HUES6 (cell line): ENCODE measurements at regions not wholly inside any gene's neighbourhood (a gene's known extent, or its start where the extent isn't known, plus 50 kb on each side); places are given as distances from the start of the nearest gene placed in this dataset.

ENCODE experiments used
- H3K27ac ChIP-seq: 2 replicates; pipeline ENCODE4 v1.7.0; 2013; ENCODE audit warnings: low read depth, mild to moderate bottlenecking, low read length, inconsistent platforms
- H3K27me3 ChIP-seq: 2 replicates; pipeline ENCODE4 v1.6.1; 2013; ENCODE audit warnings: low read length; ENCODE audit not compliant: control insufficient read depth, insufficient read depth
- H3K36me3 ChIP-seq: 2 replicates; pipeline ENCODE4 v1.6.1; 2013; ENCODE audit warnings: low read length; ENCODE audit not compliant: control insufficient read depth, insufficient read depth
- H3K4me1 ChIP-seq: 2 replicates; pipeline ENCODE4 v1.6.1; 2013; ENCODE audit warnings: low read length; ENCODE audit not compliant: control insufficient read depth, insufficient read depth
- H3K4me3 ChIP-seq: 2 replicates; pipeline ENCODE4 v1.5.1; 2013; ENCODE audit warnings: low read depth, low read length
- H3K9ac ChIP-seq: one replicate; pipeline ENCODE4 v1.6.1; 2013; ENCODE audit warnings: mild to moderate bottlenecking, low read length
- H3K9me3 ChIP-seq: 2 replicates; pipeline ENCODE4 v1.6.1; 2013; ENCODE audit warnings: low read depth, low read length; ENCODE audit not compliant: control insufficient read depth, insufficient read depth

DNA sequence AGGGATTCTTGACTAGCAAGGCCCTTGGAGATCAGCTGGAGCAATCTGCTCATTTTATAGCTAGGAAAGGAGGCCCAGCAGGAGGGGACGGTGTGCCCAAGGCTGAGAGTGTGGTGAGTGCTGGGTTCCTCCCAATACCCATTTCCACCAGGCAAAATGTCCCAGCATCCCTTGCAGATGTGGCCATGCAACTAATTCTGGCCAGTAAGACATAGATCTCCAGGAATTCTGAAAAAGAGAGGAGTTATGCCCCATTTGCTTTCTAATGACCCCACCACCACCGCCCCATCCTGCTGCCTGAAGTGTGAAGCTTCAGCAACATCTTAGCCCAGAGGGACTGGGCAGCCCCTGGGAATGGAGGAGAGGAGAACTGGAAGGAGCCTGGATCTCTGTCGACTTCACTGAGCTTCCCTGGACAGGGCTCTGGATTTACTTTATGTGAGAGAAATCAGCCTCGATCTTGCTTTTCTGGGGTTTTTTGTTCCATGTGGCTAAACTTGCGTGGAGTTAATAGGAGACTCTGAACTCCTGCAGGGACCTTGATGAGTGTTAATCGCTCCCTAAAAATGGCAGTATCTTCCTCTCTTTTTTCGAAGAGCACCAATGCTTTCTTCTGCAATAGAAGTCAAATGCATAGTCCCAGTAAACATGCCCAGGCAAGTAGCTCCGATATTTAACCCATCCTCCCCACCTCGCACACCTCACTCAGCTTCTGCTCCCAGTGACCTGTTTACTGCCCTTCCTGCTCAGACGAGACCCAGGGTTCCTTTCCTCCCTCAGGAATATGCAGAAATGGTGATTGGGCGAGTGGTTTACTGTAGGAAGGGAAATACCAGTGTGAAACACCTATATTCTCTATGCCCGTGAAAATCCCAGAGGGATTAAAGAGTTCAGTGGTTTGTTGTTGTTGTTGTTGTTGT, 127.5 kb upstream of the GPR26 start:
- no peaks in the 10 kb centered on the region for H3K9me3 ChIP-seq
- H3K27me3 ChIP-seq, result no peaks in the 10 kb centered on the region
- H3K4me3 ChIP-seq, result no peak overlapping the region
- peaks cover 16% of the 10 kb centered on the region for H3K4me1 ChIP-seq
- no peaks in the 10 kb centered on the region for H3K36me3 ChIP-seq
- no peak overlapping the region for H3K9ac ChIP-seq
- H3K27ac ChIP-seq, result peak overlapping the region; percentile 64

GRCh38 chr10:123544986-123545385, 121.2 kb upstream of the GPR26 start:
- Histone ChIP-seq H3K36me3 (no peaks in the 10 kb centered on the region), H3K4me3 (no peak overlapping the region), H3K4me1 (no peaks in the 10 kb centered on the region; the same call in 1 of the 2 replicates), H3K27me3 (no peaks in the 10 kb centered on the region), H3K27ac (no peak overlapping the region), H3K9ac (no peak overlapping the region), H3K9me3 (peaks cover 2% of the 10 kb centered on the region; the same call in 1 of the 2 replicates)

DNA sequence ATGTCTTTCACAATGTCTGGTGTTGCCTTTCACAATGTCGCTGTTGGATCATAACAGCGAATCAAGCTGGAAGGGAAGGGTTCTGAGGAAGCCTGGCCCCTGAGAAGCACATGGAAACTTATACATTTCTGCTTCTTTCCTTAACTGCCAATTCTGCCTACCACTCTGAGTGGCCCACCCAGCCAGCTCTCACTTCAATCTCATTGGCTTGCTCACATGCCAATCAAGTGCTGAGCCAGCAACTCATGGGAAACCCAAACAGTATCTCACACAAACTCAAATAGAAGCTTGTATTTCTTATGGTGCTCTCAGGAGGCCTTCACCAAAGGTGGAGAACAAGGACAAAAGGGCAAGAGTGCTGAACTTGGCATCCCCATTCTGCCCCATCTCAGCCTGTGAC, 117.4 kb upstream of the GPR26 start:
- no peak overlapping the region for H3K9ac ChIP-seq
- peaks cover 2% of the 10 kb centered on the region; the same call in 1 of the 2 replicates for H3K9me3 ChIP-seq
- no peak overlapping the region for H3K4me3 ChIP-seq
- H3K27me3 ChIP-seq, result no peaks in the 10 kb centered on the region
- no peaks in the 10 kb centered on the region for H3K36me3 ChIP-seq
- no peak overlapping the region for H3K27ac ChIP-seq
- H3K4me1 ChIP-seq, result peaks cover 6% of the 10 kb centered on the region; the same call in 1 of the 2 replicates

GRCh38 chr10:123549761-123550454, 116.2 kb upstream of the GPR26 start:
- Histone ChIP-seq H3K27me3 (no peaks in the 10 kb centered on the region), H3K9ac (no peak overlapping the region), H3K4me3 (no peak overlapping the region), H3K36me3 (no peaks in the 10 kb centered on the region), H3K9me3 (peaks cover 2% of the 10 kb centered on the region; the same call in 1 of the 2 replicates), H3K4me1 (peaks cover 6% of the 10 kb centered on the region; the same call in 1 of the 2 replicates), H3K27ac (no peak overlapping the region)

DNA sequence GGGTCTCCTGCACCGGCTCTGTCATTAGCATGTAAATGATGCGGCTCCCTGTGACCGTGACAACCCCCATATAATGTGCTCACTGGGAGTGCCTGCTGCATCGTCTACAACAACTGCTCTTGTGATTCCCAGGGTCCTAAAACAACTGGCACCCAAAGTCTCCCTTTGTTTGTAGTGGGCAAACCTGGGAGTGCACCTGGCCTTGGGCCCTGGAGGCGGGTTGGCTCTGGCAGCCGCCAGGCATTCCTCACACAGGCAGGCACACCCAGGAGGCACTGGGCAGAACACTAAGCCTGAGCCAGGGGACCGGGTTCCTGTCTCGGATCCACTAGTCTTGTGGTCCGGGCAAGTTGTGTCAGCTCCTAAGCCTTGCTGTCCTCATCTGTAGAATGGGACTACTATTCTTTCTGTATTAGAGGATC, 115.5 kb upstream of the GPR26 start:
- Histone ChIP-seq H3K9ac (no peak overlapping the region), H3K9me3 (no peaks in the 10 kb centered on the region), H3K4me1 (peaks cover 6% of the 10 kb centered on the region; the same call in 1 of the 2 replicates), H3K27me3 (no peaks in the 10 kb centered on the region), H3K36me3 (no peaks in the 10 kb centered on the region), H3K27ac (no peak overlapping the region), H3K4me3 (no peak overlapping the region)

GRCh38 chr10:123551259-123551658, 114.9 kb upstream of the GPR26 start:
- Histone ChIP-seq H3K27me3 (no peaks in the 10 kb centered on the region), H3K4me1 (peaks cover 6% of the 10 kb centered on the region; the same call in 1 of the 2 replicates), H3K27ac (no peak overlapping the region), H3K9me3 (no peaks in the 10 kb centered on the region), H3K4me3 (no peak overlapping the region), H3K9ac (no peak overlapping the region), H3K36me3 (no peaks in the 10 kb centered on the region)

- H3K36me3 ChIP-seq, result no peaks in the 10 kb centered on the region
- no peaks in the 10 kb centered on the region for H3K27me3 ChIP-seq
- H3K27ac ChIP-seq, result no peak overlapping the region
- H3K9me3 ChIP-seq, result no peaks in the 10 kb centered on the region
- H3K9ac ChIP-seq, result no peak overlapping the region
- H3K4me3 ChIP-seq, result no peak overlapping the region
- peaks cover 6% of the 10 kb centered on the region; the same call in 1 of the 2 replicates for H3K4me1 ChIP-seq
Measured at GRCh38 chr10:123552760-123553554, 113.2 kb upstream of the GPR26 start.

- H3K9me3 ChIP-seq, result no peaks in the 10 kb centered on the region
- H3K4me1 ChIP-seq, result peaks cover 11% of the 10 kb centered on the region
- H3K9ac ChIP-seq, result no peak overlapping the region
- H3K27me3 ChIP-seq, result no peaks in the 10 kb centered on the region
- no peaks in the 10 kb centered on the region for H3K36me3 ChIP-seq
- no peak overlapping the region for H3K4me3 ChIP-seq
- H3K27ac ChIP-seq, result no peak overlapping the region
Measured at GRCh38 chr10:123553810-123554430, 112.2 kb upstream of the GPR26 start.

DNA sequence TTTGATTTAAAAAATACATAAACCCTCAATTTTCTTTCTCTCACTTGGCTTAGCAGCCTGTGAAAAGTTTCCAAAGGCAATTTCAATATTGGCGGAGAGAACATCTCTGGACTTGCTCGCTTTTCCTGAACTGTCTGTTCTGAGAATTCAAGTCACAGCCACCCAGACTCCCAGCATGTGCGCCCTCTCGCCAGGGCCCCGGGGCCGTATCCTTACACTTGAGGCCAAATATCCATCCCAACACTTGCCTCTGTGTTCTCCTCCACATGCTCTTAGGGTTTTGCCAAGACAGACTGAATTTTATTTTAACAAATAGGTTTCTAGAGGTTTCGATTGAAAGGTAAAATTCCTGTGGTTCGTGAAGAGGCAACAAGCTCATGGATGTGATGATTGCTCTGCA, 111.5 kb upstream of the GPR26 start:
- Histone ChIP-seq H3K27ac (no peak overlapping the region), H3K27me3 (no peaks in the 10 kb centered on the region), H3K4me1 (peaks cover 12% of the 10 kb centered on the region), H3K4me3 (no peak overlapping the region), H3K9ac (no peak overlapping the region), H3K9me3 (no peaks in the 10 kb centered on the region), H3K36me3 (no peaks in the 10 kb centered on the region)

DNA sequence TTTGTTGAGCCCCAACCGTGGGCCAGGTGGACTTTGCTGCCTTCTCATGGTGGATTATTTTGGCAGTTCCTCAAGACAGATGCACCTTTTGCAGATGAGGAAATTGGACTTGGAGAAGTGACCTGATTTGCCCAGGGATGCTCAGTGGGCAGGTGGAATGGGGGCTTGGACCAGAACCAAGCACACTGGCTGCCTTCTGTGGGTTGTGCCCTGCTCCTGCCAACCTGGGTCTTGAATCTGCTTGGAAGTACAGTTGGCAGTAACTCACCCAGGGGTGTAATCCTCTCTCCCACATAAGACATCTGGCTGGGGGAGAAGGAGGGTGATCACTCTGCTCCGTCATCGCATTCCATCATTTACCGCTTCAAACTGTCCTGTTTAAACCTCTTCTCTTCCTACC, 110.5 kb upstream of the GPR26 start:
- Histone ChIP-seq H3K27me3 (no peaks in the 10 kb centered on the region), H3K27ac (no peak overlapping the region), H3K9ac (no peak overlapping the region), H3K9me3 (no peaks in the 10 kb centered on the region), H3K4me1 (peaks cover 9% of the 10 kb centered on the region), H3K36me3 (no peaks in the 10 kb centered on the region), H3K4me3 (no peak overlapping the region)
